ENCODE measurements at regions not wholly inside any gene's neighbourhood (a gene's known extent, or its start where the extent isn't known, plus 50 kb on each side); places are given as distances from the start of the nearest gene placed in this dataset.
"Not testable (repeated sequence)": the region's sequence is repeated elsewhere in the genome, so short reads cannot be mapped to it uniquely, and the experiment has no call there.

- Histone ChIP-seq H3K9me3 (ENCODE audit: control insufficient read depth, low read length) (no peaks in the 10 kb centered on the region), H3K36me3 (ENCODE audit: control insufficient read depth, insufficient read depth, low read length, severe bottlenecking) (no peaks in the 10 kb centered on the region), H3K9ac (ENCODE audit: low read length) (no peak overlapping the region), H3K4me1 (ENCODE audit: control insufficient read depth, insufficient read depth, low read length) (peaks cover 6% of the 10 kb centered on the region), H3K27me3 (replicated peaks; ENCODE audit: control insufficient read depth, insufficient read depth, low read length) (no peaks in the 10 kb centered on the region), H3K4me3 (ENCODE audit: low read length) (no peak overlapping the region)
- no peak for DNase-seq (ENCODE audit: low read depth)
Observed at GRCh38 chr18:22579271-22579670, 161.6 kb upstream of the CTAGE1 start.

- no peaks in the 10 kb centered on the region for H3K36me3 ChIP-seq (ENCODE audit: control insufficient read depth, insufficient read depth, low read length, severe bottlenecking)
- H3K4me3 ChIP-seq (ENCODE audit: low read length): no peak overlapping the region
- DNase-seq (ENCODE audit: low read depth): peak; percentile 21
- no peaks in the 10 kb centered on the region for H3K27me3 ChIP-seq (replicated peaks; ENCODE audit: control insufficient read depth, insufficient read depth, low read length)
- H3K4me1 ChIP-seq (ENCODE audit: control insufficient read depth, insufficient read depth, low read length): peaks cover 3% of the 10 kb centered on the region
- H3K9me3 ChIP-seq (ENCODE audit: control insufficient read depth, low read length): peaks cover 16% of the 10 kb centered on the region
- H3K9ac ChIP-seq (ENCODE audit: low read length): no peak overlapping the region
Observed at GRCh38 chr18:22585333-22585732, 167.6 kb upstream of the CTAGE1 start.

- Histone ChIP-seq H3K9me3 (ENCODE audit: control insufficient read depth, low read length) (peaks cover 16% of the 10 kb centered on the region), H3K4me1 (ENCODE audit: control insufficient read depth, insufficient read depth, low read length) (peaks cover 4% of the 10 kb centered on the region), H3K27me3 (replicated peaks; ENCODE audit: control insufficient read depth, insufficient read depth, low read length) (no peaks in the 10 kb centered on the region), H3K36me3 (ENCODE audit: control insufficient read depth, insufficient read depth, low read length, severe bottlenecking) (no peaks in the 10 kb centered on the region), H3K9ac (ENCODE audit: low read length) (no peak overlapping the region), H3K4me3 (ENCODE audit: low read length) (no peak overlapping the region)
- DNase-seq (ENCODE audit: low read depth): no peak
Observed at GRCh38 chr18:22585821-22586220, 168.1 kb upstream of the CTAGE1 start.

DNA sequence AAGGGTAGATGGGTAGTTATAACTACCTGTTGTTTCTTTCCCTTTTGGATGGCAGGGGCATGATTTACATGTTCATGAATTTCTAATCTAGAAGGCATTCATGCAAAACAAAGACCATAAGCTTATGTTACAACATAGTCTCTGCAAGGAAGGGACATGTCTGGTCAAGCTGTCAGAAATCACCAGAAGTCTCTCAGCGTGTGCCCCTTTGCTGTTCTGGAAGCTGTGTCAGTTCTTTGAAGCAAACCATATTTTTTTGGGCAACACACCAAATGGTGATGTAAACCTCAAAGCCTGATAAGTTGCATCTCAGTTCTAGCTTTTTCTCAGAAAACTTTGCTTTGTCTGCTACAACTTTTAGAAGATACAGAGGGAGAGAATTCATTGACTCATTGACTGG, 173.5 kb upstream of the CTAGE1 start:
- H3K9me3 ChIP-seq (ENCODE audit: control insufficient read depth, low read length): peaks cover 16% of the 10 kb centered on the region
- H3K27me3 ChIP-seq (replicated peaks; ENCODE audit: control insufficient read depth, insufficient read depth, low read length): no peaks in the 10 kb centered on the region
- peak; percentile 77 for DNase-seq (ENCODE audit: low read depth)
- H3K36me3 ChIP-seq (ENCODE audit: control insufficient read depth, insufficient read depth, low read length, severe bottlenecking): no peaks in the 10 kb centered on the region
- H3K9ac ChIP-seq (ENCODE audit: low read length): no peak overlapping the region
- H3K4me3 ChIP-seq (ENCODE audit: low read length): no peak overlapping the region
- peaks cover 11% of the 10 kb centered on the region for H3K4me1 ChIP-seq (ENCODE audit: control insufficient read depth, insufficient read depth, low read length)

- no peaks in the 10 kb centered on the region for H3K27me3 ChIP-seq (replicated peaks; ENCODE audit: control insufficient read depth, insufficient read depth, low read length)
- H3K36me3 ChIP-seq (ENCODE audit: control insufficient read depth, insufficient read depth, low read length, severe bottlenecking): no peaks in the 10 kb centered on the region
- DNase-seq (ENCODE audit: low read depth): no peak
- no peak overlapping the region for H3K4me3 ChIP-seq (ENCODE audit: low read length)
- H3K4me1 ChIP-seq (ENCODE audit: control insufficient read depth, insufficient read depth, low read length): peaks cover 11% of the 10 kb centered on the region
- no peak overlapping the region for H3K9ac ChIP-seq (ENCODE audit: low read length)
- peaks cover 2% of the 10 kb centered on the region for H3K9me3 ChIP-seq (ENCODE audit: control insufficient read depth, low read length)
Observed at GRCh38 chr18:22594155-22594690, 176.5 kb upstream of the CTAGE1 start.

GRCh38 chr18:22601481-22601880, 183.8 kb upstream of the CTAGE1 start:
- no peaks in the 10 kb centered on the region for H3K27me3 ChIP-seq (replicated peaks; ENCODE audit: control insufficient read depth, insufficient read depth, low read length)
- no peak overlapping the region for H3K9ac ChIP-seq (ENCODE audit: low read length)
- no peaks in the 10 kb centered on the region for H3K36me3 ChIP-seq (ENCODE audit: control insufficient read depth, insufficient read depth, low read length, severe bottlenecking)
- no peak overlapping the region for H3K4me3 ChIP-seq (ENCODE audit: low read length)
- no peak for DNase-seq (ENCODE audit: low read depth)
- H3K9me3 ChIP-seq (ENCODE audit: control insufficient read depth, low read length): no peaks in the 10 kb centered on the region
- no peaks in the 10 kb centered on the region for H3K4me1 ChIP-seq (ENCODE audit: control insufficient read depth, insufficient read depth, low read length)

DNA sequence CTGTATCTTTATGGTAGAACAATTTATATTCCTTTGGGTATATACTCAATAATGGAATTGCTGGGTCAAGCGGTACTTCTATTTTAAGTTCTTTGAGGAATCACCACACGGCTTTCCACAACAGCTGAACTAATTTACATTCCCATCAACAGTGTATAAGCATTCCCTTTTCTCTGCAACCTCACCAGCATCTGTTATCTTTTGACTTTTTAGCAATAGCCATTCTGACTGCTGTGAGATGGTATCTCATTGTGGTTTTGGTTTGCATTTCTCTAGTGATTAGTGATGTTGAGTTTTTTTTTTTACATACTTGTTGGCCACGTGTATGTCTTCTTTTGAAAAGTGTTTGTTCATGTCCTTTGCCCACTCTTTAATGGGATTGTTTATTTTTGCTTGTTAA, 184.7 kb upstream of the CTAGE1 start:
- not testable (repeated sequence) for DNase-seq (ENCODE audit: low read depth); H3K9ac ChIP-seq (ENCODE audit: low read length); H3K27me3 ChIP-seq (replicated peaks; ENCODE audit: control insufficient read depth, insufficient read depth, low read length); H3K9me3 ChIP-seq (ENCODE audit: control insufficient read depth, low read length); H3K4me1 ChIP-seq (ENCODE audit: control insufficient read depth, insufficient read depth, low read length); H3K4me3 ChIP-seq (ENCODE audit: low read length); H3K36me3 ChIP-seq (ENCODE audit: control insufficient read depth, insufficient read depth, low read length, severe bottlenecking)

DNA sequence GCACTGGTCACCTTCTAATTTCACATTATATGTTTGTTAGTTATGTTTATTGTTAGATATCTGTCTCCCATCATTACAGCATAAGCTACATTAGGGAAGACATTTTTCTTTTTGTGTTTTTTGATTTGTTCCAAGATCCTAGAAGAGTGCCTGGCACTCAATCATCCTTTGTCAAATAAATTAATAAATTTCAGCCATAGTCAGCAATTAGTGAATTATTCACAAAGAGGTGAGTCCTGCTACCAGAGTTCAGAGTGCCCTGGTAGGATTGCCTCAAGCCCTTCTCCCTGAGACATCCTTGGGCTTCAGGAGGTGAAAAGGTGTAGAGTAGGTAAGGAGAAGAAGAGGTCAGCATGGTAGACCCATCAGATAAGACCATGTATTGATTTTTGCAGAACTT, 186.2 kb upstream of the CTAGE1 start:
- DNase-seq (ENCODE audit: low read depth): no peak
- Histone ChIP-seq H3K4me1 (ENCODE audit: control insufficient read depth, insufficient read depth, low read length) (no peaks in the 10 kb centered on the region), H3K9ac (ENCODE audit: low read length) (no peak overlapping the region), H3K9me3 (ENCODE audit: control insufficient read depth, low read length) (no peaks in the 10 kb centered on the region), H3K4me3 (ENCODE audit: low read length) (no peak overlapping the region), H3K27me3 (replicated peaks; ENCODE audit: control insufficient read depth, insufficient read depth, low read length) (no peaks in the 10 kb centered on the region), H3K36me3 (ENCODE audit: control insufficient read depth, insufficient read depth, low read length, severe bottlenecking) (no peaks in the 10 kb centered on the region)

GRCh38 chr18:22604390-22604985, 186.8 kb upstream of the CTAGE1 start:
- no peak for DNase-seq (ENCODE audit: low read depth)
- Histone ChIP-seq H3K4me3 (ENCODE audit: low read length) (no peak overlapping the region), H3K9ac (ENCODE audit: low read length) (no peak overlapping the region), H3K36me3 (ENCODE audit: control insufficient read depth, insufficient read depth, low read length, severe bottlenecking) (no peaks in the 10 kb centered on the region), H3K4me1 (ENCODE audit: control insufficient read depth, insufficient read depth, low read length) (no peaks in the 10 kb centered on the region), H3K9me3 (ENCODE audit: control insufficient read depth, low read length) (no peaks in the 10 kb centered on the region), H3K27me3 (replicated peaks; ENCODE audit: control insufficient read depth, insufficient read depth, low read length) (no peaks in the 10 kb centered on the region)

DNA sequence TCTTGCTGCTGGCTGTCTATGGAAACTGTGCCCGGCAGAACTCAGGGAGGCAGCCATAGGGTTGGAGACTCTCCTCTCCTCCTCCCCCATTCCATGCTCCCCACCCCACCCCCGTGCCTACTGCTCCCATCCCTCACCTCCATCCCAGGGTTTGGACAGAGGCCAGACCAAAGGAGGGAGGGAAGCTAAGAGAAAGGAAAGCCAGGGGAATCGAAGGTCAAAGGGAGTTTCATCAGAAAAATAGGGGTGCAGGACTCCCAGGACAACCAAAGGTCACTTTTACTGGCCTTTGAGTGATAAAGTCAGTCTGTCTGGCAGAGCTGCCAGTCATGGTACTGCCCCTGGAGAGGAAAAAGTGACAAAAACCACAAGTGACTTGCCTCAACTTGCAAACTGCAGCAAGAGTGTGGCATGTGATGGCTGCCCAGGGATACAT, 187.3 kb upstream of the CTAGE1 start:
- no peak for DNase-seq (ENCODE audit: low read depth)
- no peak overlapping the region for H3K4me3 ChIP-seq (ENCODE audit: low read length)
- no peaks in the 10 kb centered on the region for H3K27me3 ChIP-seq (replicated peaks; ENCODE audit: control insufficient read depth, insufficient read depth, low read length)
- no peaks in the 10 kb centered on the region for H3K4me1 ChIP-seq (ENCODE audit: control insufficient read depth, insufficient read depth, low read length)
- no peaks in the 10 kb centered on the region for H3K9me3 ChIP-seq (ENCODE audit: control insufficient read depth, low read length)
- H3K36me3 ChIP-seq (ENCODE audit: control insufficient read depth, insufficient read depth, low read length, severe bottlenecking): no peaks in the 10 kb centered on the region
- H3K9ac ChIP-seq (ENCODE audit: low read length): no peak overlapping the region

DNA sequence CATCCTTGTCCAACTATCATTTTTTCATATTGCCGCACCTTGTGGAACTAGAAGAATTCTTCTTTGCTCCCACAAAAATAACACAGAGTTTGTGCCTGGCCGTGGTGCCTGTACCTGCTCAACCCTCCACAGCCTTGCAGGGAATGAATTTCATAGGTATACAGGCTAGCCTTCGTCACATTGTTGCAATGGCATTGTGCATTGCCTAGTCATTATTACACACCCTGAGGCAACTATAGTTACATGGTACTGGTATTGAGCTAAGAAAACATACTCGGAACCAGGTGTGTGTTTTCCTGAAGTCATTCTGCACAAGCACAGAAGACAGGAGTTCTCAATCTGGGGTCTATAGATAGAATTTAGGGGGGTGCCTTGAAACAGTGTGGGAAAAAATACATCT, 188.0 kb upstream of the CTAGE1 start:
- Histone ChIP-seq H3K27me3 (replicated peaks; ENCODE audit: control insufficient read depth, insufficient read depth, low read length) (no peaks in the 10 kb centered on the region), H3K36me3 (ENCODE audit: control insufficient read depth, insufficient read depth, low read length, severe bottlenecking) (no peaks in the 10 kb centered on the region), H3K4me1 (ENCODE audit: control insufficient read depth, insufficient read depth, low read length) (no peaks in the 10 kb centered on the region), H3K9ac (ENCODE audit: low read length) (no peak overlapping the region), H3K4me3 (ENCODE audit: low read length) (no peak overlapping the region), H3K9me3 (ENCODE audit: control insufficient read depth, low read length) (no peaks in the 10 kb centered on the region)
- DNase-seq (ENCODE audit: low read depth): no peak
